OCI-LY7 (cell line): ENCODE measurements at regions not wholly inside any gene's neighbourhood (a gene's known extent, or its start where the extent isn't known, plus 50 kb on each side); places are given as distances from the start of the nearest gene placed in this dataset.

Experiments used
- EZH2phosphoT487 ChIP-seq: fragments of 200-600 bp; sonication (generic); IDR thresholded peaks from 2 replicates; pipeline ENCODE4 v1.6.1; 2018; ENCODE audit warnings: low read depth, borderline replicate concordance, mild to moderate bottlenecking, mixed run types, antibody characterized with exemption, low read length, moderate library complexity, mixed read lengths
- TF ChIP-seq, protein P1 (sequence below): fragments of 200-600 bp; sonication (generic); conservative IDR thresholded peaks from 2 replicates; pipeline ENCODE4 v1.5.1; 2014; ENCODE audit warnings: mild to moderate bottlenecking, antibody characterized with exemption, low read length, moderate library complexity, mixed read lengths

DNA sequence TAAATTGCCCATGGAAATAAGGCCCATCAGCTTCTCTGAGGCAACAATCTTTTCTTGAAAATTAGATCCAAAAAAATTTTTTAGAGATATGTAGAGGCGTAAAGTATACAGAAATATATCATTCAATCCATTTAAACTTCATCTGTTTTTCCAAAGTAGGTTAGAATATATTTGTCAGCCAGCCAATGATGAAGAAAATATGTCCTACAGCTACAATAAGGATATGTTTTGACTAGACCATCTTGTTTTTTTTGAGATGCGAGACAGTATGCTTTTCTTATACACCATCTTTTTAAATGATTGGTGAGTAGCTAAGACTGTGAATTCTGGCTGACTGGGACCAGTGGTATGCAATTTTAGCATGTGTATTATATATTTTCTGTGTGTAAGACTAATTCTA lies 630.4 kb upstream of the CNTN5 start:
- TF ChIP-seq, protein P1, sequence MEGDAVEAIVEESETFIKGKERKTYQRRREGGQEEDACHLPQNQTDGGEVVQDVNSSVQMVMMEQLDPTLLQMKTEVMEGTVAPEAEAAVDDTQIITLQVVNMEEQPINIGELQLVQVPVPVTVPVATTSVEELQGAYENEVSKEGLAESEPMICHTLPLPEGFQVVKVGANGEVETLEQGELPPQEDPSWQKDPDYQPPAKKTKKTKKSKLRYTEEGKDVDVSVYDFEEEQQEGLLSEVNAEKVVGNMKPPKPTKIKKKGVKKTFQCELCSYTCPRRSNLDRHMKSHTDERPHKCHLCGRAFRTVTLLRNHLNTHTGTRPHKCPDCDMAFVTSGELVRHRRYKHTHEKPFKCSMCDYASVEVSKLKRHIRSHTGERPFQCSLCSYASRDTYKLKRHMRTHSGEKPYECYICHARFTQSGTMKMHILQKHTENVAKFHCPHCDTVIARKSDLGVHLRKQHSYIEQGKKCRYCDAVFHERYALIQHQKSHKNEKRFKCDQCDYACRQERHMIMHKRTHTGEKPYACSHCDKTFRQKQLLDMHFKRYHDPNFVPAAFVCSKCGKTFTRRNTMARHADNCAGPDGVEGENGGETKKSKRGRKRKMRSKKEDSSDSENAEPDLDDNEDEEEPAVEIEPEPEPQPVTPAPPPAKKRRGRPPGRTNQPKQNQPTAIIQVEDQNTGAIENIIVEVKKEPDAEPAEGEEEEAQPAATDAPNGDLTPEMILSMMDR, result no peak
- no peak for TF ChIP-seq EZH2phosphoT487
